Iris pigment epithelial cell (primary cell): ENCODE measurements at regions not wholly inside any gene's neighbourhood (a gene's known extent, or its start where the extent isn't known, plus 50 kb on each side); places are given as distances from the start of the nearest gene placed in this dataset.

Source experiments
- DNase-seq: peaks from one replicate; pipeline ENCODE4 v3.0.0-alpha.2; 2011; ENCODE audit warnings: low read depth

- no peak for DNase-seq
These were observed 180.9 kb downstream of the SUCNR1 start for GRCh38 chr3:152054315-152054714.

GRCh38 chr3:152056073-152056472 is 182.6 kb downstream of the SUCNR1 start:
- DNase-seq, result no peak

- DNase-seq, result no peak
These were observed 183.0 kb downstream of the SUCNR1 start for GRCh38 chr3:152056481-152056880.

GRCh38 chr3:152056987-152057386 is 183.5 kb downstream of the SUCNR1 start:
- DNase-seq, result no peak

- DNase-seq, result peak; percentile 58
These were observed 185.4 kb downstream of the SUCNR1 start for GRCh38 chr3:152058856-152059255.

- DNase-seq, result no peak
These were observed 187.3 kb downstream of the SUCNR1 start for GRCh38 chr3:152060701-152061100.

GRCh38 chr3:152061296-152061695 is 187.9 kb downstream of the SUCNR1 start:
- no peak for DNase-seq

- peak; percentile 65 for DNase-seq
These were observed 196.4 kb downstream of the SUCNR1 start for GRCh38 chr3:152069871-152070270.

- no peak for DNase-seq
These were observed 197.4 kb upstream of the MBNL1 start for GRCh38 chr3:152071315-152071714.

GRCh38 chr3:152071924-152072323 is 196.8 kb upstream of the MBNL1 start:
- DNase-seq, result peak; percentile 79

- DNase-seq, result peak; percentile 39
These were observed 195.5 kb upstream of the MBNL1 start for GRCh38 chr3:152073267-152073666.

GRCh38 chr3:152076148-152076547 is 192.6 kb upstream of the MBNL1 start:
- peak; percentile 42 for DNase-seq

- no peak for DNase-seq
These were observed 188.7 kb upstream of the MBNL1 start for GRCh38 chr3:152079980-152080379.

- no peak for DNase-seq
These were observed 185.6 kb upstream of the MBNL1 start for GRCh38 chr3:152083135-152083534.

- no peak for DNase-seq
These were observed 184.1 kb upstream of the MBNL1 start for GRCh38 chr3:152084441-152085158.

GRCh38 chr3:152087153-152087552 is 181.6 kb upstream of the MBNL1 start:
- DNase-seq, result no peak

- no peak for DNase-seq
These were observed 179.2 kb upstream of the MBNL1 start for GRCh38 chr3:152089528-152089927.

GRCh38 chr3:152091725-152092124 is 177.0 kb upstream of the MBNL1 start:
- no peak for DNase-seq

GRCh38 chr3:152093901-152094300 is 174.8 kb upstream of the MBNL1 start:
- no peak for DNase-seq

GRCh38 chr3:152094406-152094805 is 174.3 kb upstream of the MBNL1 start:
- no peak for DNase-seq

- DNase-seq, result no peak
These were observed 173.3 kb upstream of the MBNL1 start for GRCh38 chr3:152095472-152095871.

- no peak for DNase-seq
These were observed 172.3 kb upstream of the MBNL1 start for GRCh38 chr3:152096280-152096906.

- DNase-seq, result no peak
These were observed 171.6 kb upstream of the MBNL1 start for GRCh38 chr3:152097120-152097519.

- peak; percentile 37 for DNase-seq
These were observed 171.0 kb upstream of the MBNL1 start for GRCh38 chr3:152097770-152098169.
